Left lung (tissue), 4 donors: ENCODE measurements at regions not wholly inside any gene's neighbourhood (a gene's known extent, or its start where the extent isn't known, plus 50 kb on each side); places are given as distances from the start of the nearest gene placed in this dataset.

Experiments
- ATAC-seq: fragments of 200-7000 bp; cut with Tn5 transposase; one replicate; pipeline ENCODE4 v1.9.1; 2020; ENCODE audit warnings: moderate library complexity
- DNase-seq, 4 donors: peaks; one replicate each; pipeline ENCODE4 v3.0.0-alpha.2; 2013 to 2020
- H3K27ac ChIP-seq, 2 donors: fragments of 200-600 bp; sonication (generic) in 1 of 2; one replicate each; pipeline versions ENCODE4 v1.5.0 to v1.8.0; 2020 to 2021
- H3K27me3 ChIP-seq, 2 donors: fragments of 200-600 bp; sonication (generic) in 1 of 2; one replicate each; pipeline versions ENCODE4 v1.5.0 to v1.8.0; 2020 to 2021
- H3K36me3 ChIP-seq, 2 donors: fragments of 200-600 bp; sonication (generic) in 1 of 2; one replicate each; pipeline versions ENCODE4 v1.5.0 to v1.8.0; 2020 to 2021
- H3K4me1 ChIP-seq, 2 donors: fragments of 200-600 bp; one replicate each; pipeline ENCODE4 v1.8.0; 2021
- H3K4me3 ChIP-seq, 2 donors: fragments of 200-600 bp; sonication (generic) in 1 of 2; one replicate each; pipeline versions ENCODE4 v1.5.0 to v1.8.0; 2020 to 2021; ENCODE audit warnings: mild to moderate bottlenecking in 1 of 2
- H3K9me3 ChIP-seq, 2 donors: fragments of 200-600 bp; sonication (generic) in 1 of 2; one replicate each; pipeline versions ENCODE4 v1.5.0 to v1.8.0; 2020 to 2021
- intact Hi-C, 2 donors: fragments of 100-400 bp; cut with DNase I; formaldehyde crosslinking; loops; one replicate each; pipeline versions ENCODE4 v1.11.2 to v1.14.2; 2022
- TF ChIP-seq, protein P1 (sequence below), 2 donors: fragments of 200-600 bp; sonication (generic) in 1 of 2; IDR thresholded peaks; one replicate each; pipeline versions ENCODE4 v1.5.0 to v1.8.0; 2021; ENCODE audit warnings: antibody characterized with exemption in 2 of 2
- donor health status: DM: no; HTN: yes; CAD: no.
- donor health status: DM: no; HTN: no; CAD: no.

DNA sequence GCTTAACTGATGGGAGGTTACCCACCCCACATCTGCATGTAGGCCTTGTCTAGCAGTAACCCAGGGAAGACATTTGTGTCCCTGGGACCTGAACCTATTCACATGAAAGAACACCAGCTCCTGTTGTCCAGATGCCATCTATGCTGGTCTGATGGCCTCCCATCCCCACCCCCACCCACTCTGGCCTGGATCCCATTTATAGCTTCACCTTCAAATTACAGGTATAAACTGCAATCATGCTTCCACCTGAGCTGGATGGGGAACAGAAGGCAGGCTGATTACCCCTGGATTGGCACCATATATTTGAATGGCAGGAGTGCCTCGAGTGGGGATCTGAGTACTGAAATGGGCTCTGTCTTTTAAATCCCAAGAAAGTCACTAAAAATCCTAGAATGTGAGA lies 312.7 kb upstream of the USP24 start:
- Histone ChIP-seq H3K27ac (no peak overlapping the region), H3K36me3 (no peaks in the 10 kb centered on the region), H3K9me3 (no peaks in the 10 kb centered on the region), H3K4me1 (no peaks in the 10 kb centered on the region), H3K4me3 (no peak overlapping the region), H3K27me3 (no peaks in the 10 kb centered on the region)
- ATAC-seq: no peak
- TF ChIP-seq, protein P1, sequence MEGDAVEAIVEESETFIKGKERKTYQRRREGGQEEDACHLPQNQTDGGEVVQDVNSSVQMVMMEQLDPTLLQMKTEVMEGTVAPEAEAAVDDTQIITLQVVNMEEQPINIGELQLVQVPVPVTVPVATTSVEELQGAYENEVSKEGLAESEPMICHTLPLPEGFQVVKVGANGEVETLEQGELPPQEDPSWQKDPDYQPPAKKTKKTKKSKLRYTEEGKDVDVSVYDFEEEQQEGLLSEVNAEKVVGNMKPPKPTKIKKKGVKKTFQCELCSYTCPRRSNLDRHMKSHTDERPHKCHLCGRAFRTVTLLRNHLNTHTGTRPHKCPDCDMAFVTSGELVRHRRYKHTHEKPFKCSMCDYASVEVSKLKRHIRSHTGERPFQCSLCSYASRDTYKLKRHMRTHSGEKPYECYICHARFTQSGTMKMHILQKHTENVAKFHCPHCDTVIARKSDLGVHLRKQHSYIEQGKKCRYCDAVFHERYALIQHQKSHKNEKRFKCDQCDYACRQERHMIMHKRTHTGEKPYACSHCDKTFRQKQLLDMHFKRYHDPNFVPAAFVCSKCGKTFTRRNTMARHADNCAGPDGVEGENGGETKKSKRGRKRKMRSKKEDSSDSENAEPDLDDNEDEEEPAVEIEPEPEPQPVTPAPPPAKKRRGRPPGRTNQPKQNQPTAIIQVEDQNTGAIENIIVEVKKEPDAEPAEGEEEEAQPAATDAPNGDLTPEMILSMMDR (IDR thresholded peaks at IDR 0.05): no peak
- intact Hi-C loops: no loop called here
- no peak for DNase-seq

DNA sequence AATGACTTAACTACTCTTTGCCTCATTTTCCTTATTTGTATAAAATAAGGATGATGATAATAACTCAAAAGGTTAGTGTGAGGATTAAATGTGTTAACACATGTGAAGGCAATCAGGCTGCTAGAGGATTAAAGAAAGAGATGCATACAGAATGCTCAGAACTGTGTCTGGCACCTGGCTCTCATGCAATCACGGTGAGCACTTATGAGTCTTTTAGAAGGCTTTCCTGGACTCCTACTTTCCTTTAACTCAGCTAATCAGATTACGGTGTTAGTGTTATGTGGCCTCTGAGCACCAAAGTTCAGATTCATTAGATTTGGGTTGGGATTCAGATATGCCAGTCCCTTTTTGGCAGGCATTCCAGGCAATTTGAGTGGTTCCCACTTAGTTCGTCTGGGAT lies 311.6 kb upstream of the USP24 start:
- no peaks in the 10 kb centered on the region for H3K4me1 ChIP-seq
- ATAC-seq (no peak), DNase-seq (no peak)
- no peaks in the 10 kb centered on the region for H3K27me3 ChIP-seq
- TF ChIP-seq, protein P1 (IDR thresholded peaks at IDR 0.05): no peak
- intact Hi-C loops: no loop called here
- no peak overlapping the region for H3K27ac ChIP-seq
- H3K9me3 ChIP-seq: no peaks in the 10 kb centered on the region
- no peaks in the 10 kb centered on the region for H3K36me3 ChIP-seq
- no peak overlapping the region for H3K4me3 ChIP-seq

DNA sequence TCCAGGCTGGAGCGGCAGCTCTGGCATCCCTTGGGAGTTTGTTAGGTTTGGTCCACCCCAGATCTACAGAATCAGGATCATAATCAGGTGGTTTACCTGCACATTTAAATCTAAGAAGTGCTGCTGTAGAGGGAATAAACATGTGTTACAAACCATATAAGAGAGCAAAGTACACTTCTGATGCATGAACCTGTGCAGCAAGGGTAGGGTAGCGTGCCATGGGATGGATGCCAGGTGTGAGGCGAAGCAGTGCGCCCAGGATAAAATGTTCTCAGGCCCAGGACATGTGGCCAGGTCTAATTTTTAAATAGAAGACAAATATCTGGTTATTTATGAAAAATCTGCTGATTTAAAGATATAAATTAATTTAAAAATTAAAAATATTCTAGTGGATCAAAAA lies 308.8 kb upstream of the USP24 start:
- DNase-seq: no peak
- no peaks in the 10 kb centered on the region for H3K9me3 ChIP-seq
- H3K36me3 ChIP-seq: no peaks in the 10 kb centered on the region
- H3K4me1 ChIP-seq: no peaks in the 10 kb centered on the region
- TF ChIP-seq, protein P1 (IDR thresholded peaks at IDR 0.05): no peak
- intact Hi-C loops: no loop called here
- ATAC-seq: no peak
- H3K27ac ChIP-seq: no peak overlapping the region
- no peak overlapping the region for H3K4me3 ChIP-seq
- H3K27me3 ChIP-seq: no peaks in the 10 kb centered on the region

DNA sequence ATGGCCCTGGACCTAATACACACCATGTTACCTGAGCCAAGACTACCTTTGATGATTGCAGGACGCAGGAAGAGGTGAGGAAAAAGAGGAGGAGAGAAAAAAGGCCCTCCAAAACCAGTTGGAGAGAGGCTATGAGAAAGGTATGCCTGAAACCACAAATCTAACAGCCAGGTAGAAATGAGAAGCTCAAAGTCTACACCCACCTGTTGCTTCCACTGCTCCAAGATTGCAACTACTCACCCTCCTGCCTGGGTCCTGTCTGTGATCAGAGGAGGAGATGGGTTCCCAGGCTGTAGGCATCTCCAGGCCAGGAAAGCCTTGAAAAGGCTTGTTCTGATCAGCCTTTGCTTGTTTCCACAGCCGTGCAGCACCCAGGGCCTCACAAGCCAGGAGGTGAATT lies 307.8 kb upstream of the USP24 start:
- no peak for DNase-seq
- H3K4me1 ChIP-seq: no peaks in the 10 kb centered on the region
- no peaks in the 10 kb centered on the region for H3K9me3 ChIP-seq
- no peaks in the 10 kb centered on the region for H3K27me3 ChIP-seq
- no peak overlapping the region for H3K27ac ChIP-seq
- H3K4me3 ChIP-seq: no peak overlapping the region
- intact Hi-C loops: no loop called here
- TF ChIP-seq, protein P1 (IDR thresholded peaks at IDR 0.05): no peak
- ATAC-seq: no peak
- H3K36me3 ChIP-seq: no peaks in the 10 kb centered on the region

DNA sequence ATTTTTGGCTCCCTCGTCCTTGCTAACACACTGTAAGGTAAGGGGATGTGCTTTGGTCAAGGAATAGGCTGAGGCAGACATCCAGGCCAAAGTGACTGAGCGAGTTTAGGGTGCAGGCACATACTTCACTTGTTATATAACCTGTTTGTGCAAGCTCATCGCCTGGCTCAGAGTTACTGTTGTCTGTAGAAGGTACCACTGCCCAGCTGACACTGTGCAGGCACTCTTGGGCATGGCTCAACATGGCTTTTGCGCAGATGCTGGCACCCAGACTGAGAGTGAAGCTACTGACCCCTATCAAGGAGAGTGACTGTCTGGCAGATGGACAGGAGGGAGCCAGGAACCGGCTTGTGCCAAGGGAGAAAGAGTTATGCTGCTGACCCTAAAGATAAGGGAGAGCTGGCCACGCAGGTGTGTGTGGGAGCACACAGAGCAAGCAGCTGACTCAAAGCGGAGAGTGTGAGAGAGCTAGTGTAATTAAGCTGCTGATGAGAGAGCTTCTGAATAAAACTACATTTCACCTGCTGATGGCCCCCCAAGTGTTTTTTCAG lies 307.3 kb upstream of the USP24 start:
- Histone ChIP-seq H3K9me3 (no peaks in the 10 kb centered on the region), H3K36me3 (no peaks in the 10 kb centered on the region), H3K27ac (no peak overlapping the region), H3K4me1 (no peaks in the 10 kb centered on the region), H3K4me3 (no peak overlapping the region), H3K27me3 (no peaks in the 10 kb centered on the region)
- TF ChIP-seq, protein P1 (IDR thresholded peaks at IDR 0.05): no peak
- DNase-seq (no peak), ATAC-seq (no peak)
- intact Hi-C loops: no loop called here
